GM12878 (cell line): ENCODE measurements at regions not wholly inside any gene's neighbourhood (a gene's known extent, or its start where the extent isn't known, plus 50 kb on each side); places are given as distances from the start of the nearest gene placed in this dataset.

Source experiments
- ATAC-seq: fragments of 200-7000 bp; cut with Tn5 transposase; 3 replicates; pipeline ENCODE4 v1.9.1; 2020; ENCODE audit warnings: mild to moderate bottlenecking, moderate library complexity
- BruUV-seq: library from RNA; stranded (reverse); fragments of 400-500 nt; replicated peaks from 2 replicates; lab custom pipeline; 2021; lab: Mats Ljungman, UMichigan
- CTCF ChIA-PET: fragments of 300-600 bp; sonication (Branson Sonifier 250); formaldehyde crosslinking; extraction: SDS; loops from one replicate; lab custom pipeline; 2021; ENCODE audit warnings: inconsistent platforms; lab: Yijun Ruan, JAX
- POLR2A ChIA-PET: fragments of 350-600 bp; formaldehyde crosslinking; extraction: SDS; loops from one replicate; lab custom pipeline; 2021; ENCODE audit warnings: inconsistent platforms; lab: Charles Lee
- RAD21 ChIA-PET: fragments of 300-600 bp; sonication (Branson Sonifier 250); formaldehyde crosslinking; loops from one replicate; lab custom pipeline; 2023; ENCODE audit warnings: antibody characterized with exemption; ENCODE audit not compliant: unreplicated experiment; lab: Charles Lee
- SMC1A ChIA-PET: fragments of 300-600 bp; sonication (Branson Sonifier 250); formaldehyde crosslinking; loops from one replicate; lab custom pipeline; 2023; ENCODE audit not compliant: unreplicated experiment, uncharacterized antibody; lab: Charles Lee
- DNase-seq: peaks from one replicate; pipeline ENCODE4 v3.0.0-alpha.2; 2011; ENCODE audit warnings: low read depth, low spot score
- FAIRE-seq: peaks from 3 replicates; lab custom pipeline; 2011; peaks lifted over from hg19 to GRCh38; lab: Jason Lieb, UNC
- H2AFZ ChIP-seq: 2 replicates; pipeline ENCODE4 v1.6.0; 2011; ENCODE audit warnings: low read depth, low read length, control low read depth; ENCODE audit not compliant: control insufficient read depth
- H3K27ac ChIP-seq: 2 replicates; pipeline ENCODE4 v1.5.1; 2011; ENCODE audit warnings: control low read depth; ENCODE audit not compliant: control insufficient read depth, insufficient read depth
- H3K27me3 ChIP-seq, 2 experiments: replicated peaks in 1 of 2; 2 replicates each; pipeline versions ENCODE4 v1.6.0 to v1.6.1; 2011; ENCODE audit warnings: low read length in 1 of 2; ENCODE audit not compliant: control insufficient read depth in 2 of 2, insufficient read depth in 2 of 2
- H3K36me3 ChIP-seq, 2 experiments: 2 replicates each; pipeline ENCODE4 v1.5.1; 2011; ENCODE audit warnings: low read length in 1 of 2; ENCODE audit not compliant: control insufficient read depth in 2 of 2, insufficient read depth in 2 of 2
- H3K4me1 ChIP-seq: 2 replicates; pipeline ENCODE4 v1.6.1; 2011; ENCODE audit warnings: mild to moderate bottlenecking, low read length, moderate library complexity, mixed read lengths; ENCODE audit not compliant: control insufficient read depth, insufficient read depth
- H3K4me2 ChIP-seq: 2 replicates; pipeline ENCODE4 v1.6.0; 2011; ENCODE audit warnings: control low read depth; ENCODE audit not compliant: control insufficient read depth, insufficient read depth
- H3K4me3 ChIP-seq: fragments of 200-600 bp; sonication (generic); 2 replicates; pipeline ENCODE4 v1.5.1; 2016
- H3K79me2 ChIP-seq: 2 replicates; pipeline ENCODE4 v1.6.0; 2011; ENCODE audit warnings: low read length; ENCODE audit not compliant: control insufficient read depth, insufficient read depth
- H3K9ac ChIP-seq: 2 replicates; pipeline ENCODE4 v1.8.0; 2011; ENCODE audit warnings: low read length, control low read depth, mixed read lengths; ENCODE audit not compliant: control insufficient read depth, insufficient read depth
- H3K9me3 ChIP-seq: replicated peaks from 3 replicates; pipeline ENCODE4 v1.5.1; 2011; ENCODE audit warnings: mild to moderate bottlenecking, low read length; ENCODE audit not compliant: control insufficient read depth, insufficient read depth
- H4K20me1 ChIP-seq: 2 replicates; pipeline ENCODE4 v1.6.0; 2011; ENCODE audit not compliant: control insufficient read depth, insufficient read depth
- CHD4 ChIP-seq: fragments of 200-600 bp; sonication (generic); IDR thresholded peaks from 2 replicates; pipeline ENCODE4 v1.6.1; 2016; ENCODE audit warnings: mild to moderate bottlenecking
- E4F1 ChIP-seq: fragments of 450-650 bp; IDR thresholded peaks from 2 replicates; pipeline ENCODE4 v1.6.1; 2018; ENCODE audit warnings: borderline replicate concordance, mild to moderate bottlenecking; ENCODE audit not compliant: partially characterized antibody
- ELK1 ChIP-seq: IDR thresholded peaks from 2 replicates; pipeline ENCODE4 v1.6.1; 2012; ENCODE audit warnings: low read depth, low read length, improper control_type of control experiment
- GATAD2B ChIP-seq: fragments of 450-650 bp; conservative IDR thresholded peaks from 2 replicates; pipeline ENCODE4 v1.6.1; 2017; ENCODE audit warnings: low read depth, mild to moderate bottlenecking, moderate library complexity
- HSF1 ChIP-seq: fragments of 150-350 bp; IDR thresholded peaks from 2 replicates; pipeline ENCODE4 v1.6.1; 2014; ENCODE audit warnings: mild to moderate bottlenecking, low read depth, low read length
- IRF3 ChIP-seq: fragments of 450-650 bp; IDR thresholded peaks from 2 replicates; pipeline ENCODE4 v1.6.1; 2014; ENCODE audit warnings: mild to moderate bottlenecking
- LARP7 ChIP-seq: fragments of 450-650 bp; IDR thresholded peaks from 2 replicates; pipeline ENCODE4 v1.6.1; 2017; ENCODE audit warnings: mild to moderate bottlenecking
- MEF2A ChIP-seq: IDR thresholded peaks from 2 replicates; pipeline ENCODE4 v1.6.1; 2011; ENCODE audit warnings: low read depth, mild to moderate bottlenecking, low read length, moderate library complexity; ENCODE audit not compliant: insufficient read depth
- PAX5 ChIP-seq: IDR thresholded peaks from 2 replicates; pipeline ENCODE4 v1.6.1; 2011; ENCODE audit warnings: low read depth, low read length, borderline replicate concordance
- SKIL ChIP-seq: fragments of 450-650 bp; IDR thresholded peaks from 2 replicates; pipeline ENCODE4 v1.6.1; 2017; ENCODE audit warnings: mild to moderate bottlenecking, low read depth, inconsistent platforms; ENCODE audit not compliant: poor library complexity, severe bottlenecking
- SMARCA5 ChIP-seq: fragments of 450-650 bp; IDR thresholded peaks from 2 replicates; pipeline ENCODE4 v1.6.1; 2017; ENCODE audit warnings: mild to moderate bottlenecking
- ZNF592 ChIP-seq: fragments of 450-650 bp; IDR thresholded peaks from 2 replicates; pipeline ENCODE4 v1.6.1; 2017; ENCODE audit warnings: mild to moderate bottlenecking, moderate library complexity
- WGBS: methylation state at CpG from one replicate; pipeline ENCODE4 v1.1.6; 2016; ENCODE audit warnings: low lambda C conversion rate; ENCODE audit not compliant: insufficient replicate concordance, insufficient coverage; ENCODE audit errors: missing lambda C conversion rate; 5-methylcytosine and 5-hydroxymethylcytosine counted together
- in situ Hi-C: fragments of 300-500 bp; cut with MboI; formaldehyde crosslinking; loops from 9 replicates; pipeline ENCODE4 v1.14.3; 2018; ENCODE audit warnings: mixed read lengths
- intact Hi-C: fragments of 100-400 bp; cut with micrococcal nuclease; formaldehyde crosslinking; loops from one replicate; pipeline ENCODE4 v1.14.2; 2022; ENCODE audit not compliant: unreplicated experiment

GRCh38 chr14:71250347-71250746 is 343.1 kb downstream of the PCNX1 start:
- DNase-seq, result no peak
- Histone ChIP-seq H3K4me2 (no peak overlapping the region), H3K79me2 (no peaks in the 10 kb centered on the region), H3K9ac (no peak overlapping the region), H3K27me3 (no peaks in the 10 kb centered on the region), H3K9me3 (peaks cover 3% of the 10 kb centered on the region; the same call in 1 of the 3 replicates), H2AFZ (no peak overlapping the region), H3K36me3 (no peaks in the 10 kb centered on the region), H4K20me1 (no peaks in the 10 kb centered on the region), H3K4me1 (no peaks in the 10 kb centered on the region; the same call in 1 of the 2 replicates), H3K4me3 (no peak overlapping the region), H3K27ac (no peak overlapping the region)
- ChIA-PET SMC1A (no interaction called here), CTCF (no interaction called here), RAD21 (interaction anchor here (0.6 kb wide), 1 partner anchor 95 kb away, joined by 3 read pairs; no protein-coding TSS in a partner anchor), POLR2A (no interaction called here)
- BruUV-seq, result no TSS peak
- intact Hi-C loops (no loop called here), in situ Hi-C loops (no loop called here)
- FAIRE-seq, result no peak
- 86% methylated on average over 2 of the region's 2 CpGs for WGBS
- no peak for ATAC-seq
- TF ChIP-seq ZNF592 (no peak), LARP7 (no peak), GATAD2B (no peak), SKIL (no peak), PAX5 (no peak), HSF1 (no peak), CHD4 (no peak), MEF2A (no peak), SMARCA5 (no peak), IRF3 (no peak), E4F1 (no peak), ELK1 (no peak)
